ENCODE measurements at regions not wholly inside any gene's neighbourhood (a gene's known extent, or its start where the extent isn't known, plus 50 kb on each side); places are given as distances from the start of the nearest gene placed in this dataset.
"Not testable (repeated sequence)": the region's sequence is repeated elsewhere in the genome, so short reads cannot be mapped to it uniquely, and the experiment has no call there.

DNA sequence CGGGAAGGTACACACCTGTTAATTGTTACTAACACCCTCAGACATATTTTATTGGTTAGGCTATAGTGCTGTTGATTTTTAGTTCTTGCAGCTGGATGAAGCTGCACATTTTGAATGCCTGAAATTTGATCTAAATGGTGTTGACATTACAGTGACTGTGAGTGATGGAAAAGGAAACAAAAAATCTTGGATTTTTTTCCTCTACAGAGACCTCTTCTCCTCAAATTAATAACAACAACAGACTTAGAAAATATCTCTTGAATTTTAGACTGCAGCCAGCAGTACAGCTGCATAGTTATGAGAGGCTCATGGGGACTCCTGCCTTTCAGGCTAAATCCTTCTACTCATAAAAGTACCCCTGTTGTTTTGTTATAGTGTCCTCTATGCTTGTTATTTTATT, 500.5 kb upstream of the SPRY2 start:
- DNase-seq: no peak

- no peak for DNase-seq
These were observed 499.5 kb upstream of the SPRY2 start for GRCh38 chr13:80840316-80840976.

GRCh38 chr13:80835902-80836301, 495.0 kb upstream of the SPRY2 start:
- DNase-seq: no peak

DNA sequence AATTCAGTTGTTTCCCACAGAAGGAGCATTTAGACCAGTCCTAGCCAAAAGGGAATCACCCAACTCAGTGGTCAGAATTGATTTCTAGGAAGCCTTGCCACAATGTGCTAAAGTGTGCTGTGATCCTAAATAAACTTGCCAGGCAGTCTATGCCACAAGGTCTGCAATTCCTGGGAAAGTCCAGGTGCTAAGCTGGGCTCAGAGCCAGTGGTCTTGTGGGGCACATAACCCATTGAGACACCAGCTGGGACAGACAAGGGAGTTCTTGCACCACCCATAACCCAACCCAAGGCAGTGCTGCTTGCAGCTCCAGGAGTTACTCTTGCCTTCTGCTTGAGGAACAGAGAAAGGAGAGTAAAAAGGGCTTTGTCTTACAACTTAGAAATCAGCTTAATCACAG, 489.5 kb upstream of the SPRY2 start:
- DNase-seq: no peak

DNA sequence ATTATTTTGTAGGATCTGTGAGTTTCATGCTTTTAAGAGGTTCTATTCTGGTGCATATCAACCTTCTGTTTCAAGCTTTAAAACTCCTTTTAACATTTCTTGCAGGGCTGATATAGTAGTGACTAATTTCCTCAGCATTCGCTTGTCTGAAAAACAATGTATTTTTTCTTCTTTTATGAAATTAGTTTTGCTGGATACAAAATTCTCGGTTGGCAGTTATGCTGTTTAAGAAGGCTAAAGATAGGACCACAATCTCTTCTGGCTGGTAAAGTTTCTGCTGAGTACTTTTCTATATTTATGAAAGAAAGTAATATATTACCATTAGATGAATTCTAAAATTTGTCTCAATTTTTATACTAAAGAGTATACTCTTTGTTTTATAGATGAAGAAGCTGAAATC, 487.8 kb upstream of the SPRY2 start:
- no peak for DNase-seq

GRCh38 chr13:80825276-80825675, 484.4 kb upstream of the SPRY2 start:
- DNase-seq: no peak

DNA sequence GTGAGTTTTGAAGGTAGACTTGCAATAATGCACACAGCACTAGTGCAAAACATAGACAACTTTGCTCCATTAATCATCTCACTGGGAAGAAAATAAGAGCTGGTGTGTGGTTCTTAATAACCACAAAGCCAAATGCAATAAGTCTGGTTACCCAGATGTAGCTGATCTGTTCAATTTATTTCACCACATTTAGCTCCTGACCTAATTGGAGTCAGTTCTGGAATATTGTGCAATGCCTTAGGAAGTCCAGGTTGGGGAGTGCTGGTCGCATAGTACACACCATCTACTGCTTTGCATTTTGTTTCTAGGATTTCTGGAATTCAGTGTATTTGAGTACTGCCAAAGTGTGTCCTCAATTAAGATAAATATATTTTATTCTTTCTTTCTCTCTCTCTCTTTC, 483.3 kb upstream of the SPRY2 start:
- no peak for DNase-seq

GRCh38 chr13:80823472-80823871, 482.5 kb upstream of the SPRY2 start:
- DNase-seq: no peak

GRCh38 chr13:80821466-80821865, 480.5 kb upstream of the SPRY2 start:
- DNase-seq: no peak

DNA sequence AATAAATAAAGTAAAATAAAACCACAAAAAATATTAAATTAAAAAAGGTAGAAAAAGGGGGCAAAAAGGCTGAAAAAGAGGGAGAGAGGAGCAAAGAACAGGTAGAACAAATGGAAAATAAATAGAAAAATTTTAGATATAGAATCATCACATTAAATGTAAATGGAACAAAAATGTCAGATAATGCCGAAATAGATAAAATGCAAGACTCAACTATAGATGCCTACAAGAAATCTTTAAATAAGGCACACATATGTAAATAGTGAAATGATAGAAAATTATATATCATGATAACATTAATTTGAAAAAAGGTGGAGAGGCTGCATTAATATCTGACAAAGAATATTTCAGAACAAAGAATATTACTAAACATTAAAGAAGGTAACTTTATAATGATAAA, 477.1 kb upstream of the SPRY2 start:
- no peak for DNase-seq

DNA sequence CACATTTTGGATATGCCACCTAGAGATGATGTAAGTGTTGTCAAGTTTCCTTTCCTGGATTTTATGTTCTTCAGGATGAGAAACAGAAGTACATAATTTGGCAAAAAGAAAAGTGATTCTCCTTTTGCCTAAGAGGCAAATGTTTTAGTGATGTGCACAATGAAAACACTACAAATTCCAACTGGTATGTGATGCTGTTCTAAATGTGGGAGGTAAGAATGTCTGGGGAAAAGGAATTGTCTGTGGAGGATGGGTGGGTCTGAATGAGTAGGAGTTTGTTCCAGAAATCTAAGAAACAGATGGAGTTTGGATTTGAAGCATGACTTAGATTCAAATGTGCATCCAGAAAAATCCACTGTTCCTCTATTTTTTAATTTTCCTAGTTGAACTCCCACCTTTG, 473.6 kb upstream of the SPRY2 start:
- no peak for DNase-seq

- DNase-seq: not testable (repeated sequence)
These were observed 469.4 kb upstream of the SPRY2 start for GRCh38 chr13:80810294-80810693.

- DNase-seq: no peak
These were observed 462.0 kb upstream of the SPRY2 start for GRCh38 chr13:80802946-80803345.

DNA sequence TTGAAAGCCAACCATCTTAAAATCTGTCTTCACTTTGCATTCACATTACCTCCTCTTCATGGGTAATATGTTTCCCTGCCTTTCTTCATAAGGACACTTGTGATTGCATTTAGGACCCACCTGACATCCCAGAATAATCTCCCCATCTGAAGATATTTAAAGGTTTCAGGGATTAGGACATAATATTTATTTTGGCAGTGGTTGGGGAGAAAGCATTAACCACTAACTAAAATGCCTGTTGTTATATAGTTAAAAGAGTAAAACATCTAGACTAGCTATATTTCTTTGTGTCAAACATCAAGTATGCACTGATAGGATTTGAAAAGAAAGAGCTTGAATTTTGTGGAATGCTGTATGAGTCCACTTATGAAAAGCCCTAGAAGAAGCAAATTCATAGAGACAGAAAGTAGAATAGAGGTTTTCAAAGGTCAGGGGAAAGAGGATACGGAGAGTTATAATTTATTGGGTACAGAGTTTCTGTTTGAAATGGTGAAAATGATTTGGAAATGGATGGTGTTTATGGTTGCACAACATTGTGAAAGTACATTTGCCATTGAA, 457.7 kb upstream of the SPRY2 start:
- no peak for DNase-seq

GRCh38 chr13:80787604-80788003, 446.7 kb upstream of the SPRY2 start:
- DNase-seq: no peak

GRCh38 chr13:80783926-80784565, 443.1 kb upstream of the SPRY2 start:
- DNase-seq: no peak

DNA sequence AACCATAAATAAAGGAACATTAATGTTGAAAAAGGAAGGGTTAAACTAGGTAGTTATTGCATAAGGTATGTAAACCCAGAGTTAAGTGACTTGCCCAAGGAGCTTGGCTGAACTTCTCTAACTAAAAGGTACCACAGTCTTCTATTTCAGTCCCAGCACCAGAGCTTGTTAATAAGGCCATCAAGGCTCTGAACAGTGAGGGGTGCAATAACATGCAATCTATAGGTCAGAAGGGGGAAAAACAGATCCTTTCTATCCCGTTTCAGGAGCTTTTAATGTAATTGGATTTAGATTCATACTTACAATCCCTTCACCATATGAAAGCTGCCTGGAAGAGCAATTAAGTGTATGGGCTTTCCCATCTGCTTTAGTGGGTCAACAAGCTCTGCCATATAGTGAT, 441.5 kb upstream of the SPRY2 start:
- DNase-seq: no peak

GRCh38 chr13:80778297-80778696, 437.4 kb upstream of the SPRY2 start:
- DNase-seq: no peak

DNA sequence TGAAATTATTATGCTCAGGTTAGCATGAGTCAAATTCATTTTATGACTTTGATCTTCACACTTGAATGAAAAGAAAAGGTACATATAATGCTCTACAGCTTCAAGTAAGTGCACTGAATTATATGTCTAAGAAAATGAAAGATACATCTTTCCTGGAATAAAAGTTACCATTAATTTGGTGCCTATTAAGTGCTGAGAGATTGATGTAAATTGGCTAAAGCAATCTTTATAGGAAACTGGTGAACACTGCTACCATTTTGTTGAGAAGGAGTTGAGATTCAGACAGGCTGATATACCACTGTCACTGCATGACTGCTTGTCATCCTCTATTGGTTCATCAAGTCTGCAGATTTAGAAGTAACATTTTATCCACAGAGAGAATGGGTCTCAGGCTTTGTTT, 416.8 kb upstream of the SPRY2 start:
- DNase-seq: no peak

GRCh38 chr13:80755910-80756309, 415.0 kb upstream of the SPRY2 start:
- DNase-seq: no peak

GRCh38 chr13:80754441-80754840, 413.5 kb upstream of the SPRY2 start:
- no peak for DNase-seq

DNA sequence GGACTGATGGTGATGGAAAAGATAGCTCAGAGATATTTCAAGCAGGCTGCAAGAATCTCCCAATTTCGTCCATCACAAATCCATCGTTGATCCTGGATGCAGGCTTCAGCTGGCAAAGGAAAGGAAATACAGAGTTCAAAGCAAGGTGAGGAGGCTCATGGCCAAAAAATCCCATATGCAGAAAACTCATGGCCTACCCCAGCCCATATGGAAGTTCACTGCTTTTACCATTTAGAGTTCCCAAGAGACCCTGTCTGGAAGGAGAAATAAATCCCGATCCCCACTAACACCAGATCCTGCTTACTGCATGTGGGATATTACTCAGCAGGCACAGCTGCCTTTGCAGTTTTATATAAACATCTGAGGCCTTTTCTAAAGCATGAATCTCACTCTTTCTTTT, 412.9 kb upstream of the SPRY2 start:
- DNase-seq: no peak

- DNase-seq: no peak
These were observed 410.9 kb upstream of the SPRY2 start for GRCh38 chr13:80751854-80752253.

DNA sequence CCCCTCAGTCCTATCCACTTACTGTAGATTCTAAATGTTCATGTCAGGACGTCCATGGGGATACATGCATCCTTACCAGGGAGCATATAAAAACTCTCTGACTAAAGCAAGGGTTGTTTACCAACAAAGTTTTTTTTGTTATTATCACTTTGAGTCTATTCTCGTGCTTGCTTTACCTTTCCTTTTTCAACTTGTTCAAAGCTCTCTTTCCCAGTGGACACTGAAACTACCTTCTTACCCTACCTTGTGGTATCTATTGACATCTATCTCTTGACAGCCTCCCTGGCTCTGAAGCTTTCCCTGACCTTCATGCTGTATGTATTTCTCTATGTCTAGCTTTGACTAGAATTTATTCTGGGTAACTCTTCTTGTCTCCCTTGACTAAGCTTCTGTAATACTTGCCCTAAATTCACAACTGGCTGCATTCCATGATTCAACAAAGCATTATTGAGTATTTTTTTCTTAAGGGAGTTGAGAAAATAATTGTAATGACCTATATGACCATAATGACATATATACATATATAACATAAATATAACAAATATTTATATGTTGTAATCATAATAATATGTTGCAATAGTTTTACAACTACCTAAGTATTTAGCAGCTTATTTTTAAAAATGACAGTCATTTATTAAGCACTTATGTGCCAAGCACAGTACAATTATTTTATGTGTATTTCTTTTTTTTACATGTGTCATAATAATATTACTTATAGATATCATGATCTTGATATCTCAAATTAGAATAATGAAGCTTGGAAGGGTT, 403.4 kb upstream of the SPRY2 start:
- no peak for DNase-seq
